IMR-90 (cell line): ENCODE measurements at regions not wholly inside any gene's neighbourhood (a gene's known extent, or its start where the extent isn't known, plus 50 kb on each side); places are given as distances from the start of the nearest gene placed in this dataset.
"Not testable (repeated sequence)": the region's sequence is repeated elsewhere in the genome, so short reads cannot be mapped to it uniquely, and the experiment has no call there.

ENCODE experiments used
- CHD1 ChIP-seq: IDR thresholded peaks from 2 replicates; pipeline ENCODE4 v1.6.1; 2012; ENCODE audit warnings: low read depth, low read length, improper control_type of control experiment
- MAZ ChIP-seq: IDR thresholded peaks from 2 replicates; pipeline ENCODE4 v1.6.1; 2012; ENCODE audit warnings: low read depth, mild to moderate bottlenecking, low read length, improper control_type of control experiment, moderate library complexity, borderline replicate concordance
- RFX5 ChIP-seq: IDR thresholded peaks from 2 replicates; pipeline ENCODE4 v1.8.0; 2012; ENCODE audit warnings: low read depth, mild to moderate bottlenecking, low read length, moderate library complexity
- TF ChIP-seq, protein P1 (sequence below): conservative IDR thresholded peaks from 2 replicates; pipeline ENCODE4 v1.5.1; 2012; ENCODE audit warnings: mild to moderate bottlenecking, low read depth, low read length, improper control_type of control experiment

DNA sequence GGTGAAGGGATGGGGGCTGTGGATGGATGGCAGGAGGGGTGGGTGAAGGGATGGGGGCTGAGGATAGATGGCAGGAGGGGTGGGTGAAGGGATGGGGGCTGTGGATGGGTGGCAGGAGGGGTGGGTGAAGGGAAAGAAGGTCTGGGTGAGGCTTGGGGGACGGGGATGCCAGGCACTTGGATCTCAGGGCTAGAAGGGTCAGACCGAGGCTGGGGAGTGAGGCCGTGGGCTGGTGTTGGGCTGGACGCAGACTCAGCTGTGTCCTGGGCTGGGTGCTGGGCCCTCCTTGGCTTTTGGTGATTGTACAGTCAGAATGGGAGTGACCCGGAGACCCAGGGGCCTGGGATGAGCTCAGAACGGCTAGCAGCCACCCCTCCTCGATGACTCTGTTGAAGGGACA, 192.4 kb downstream of the TMEM121 start:
- TF ChIP-seq, protein P1, sequence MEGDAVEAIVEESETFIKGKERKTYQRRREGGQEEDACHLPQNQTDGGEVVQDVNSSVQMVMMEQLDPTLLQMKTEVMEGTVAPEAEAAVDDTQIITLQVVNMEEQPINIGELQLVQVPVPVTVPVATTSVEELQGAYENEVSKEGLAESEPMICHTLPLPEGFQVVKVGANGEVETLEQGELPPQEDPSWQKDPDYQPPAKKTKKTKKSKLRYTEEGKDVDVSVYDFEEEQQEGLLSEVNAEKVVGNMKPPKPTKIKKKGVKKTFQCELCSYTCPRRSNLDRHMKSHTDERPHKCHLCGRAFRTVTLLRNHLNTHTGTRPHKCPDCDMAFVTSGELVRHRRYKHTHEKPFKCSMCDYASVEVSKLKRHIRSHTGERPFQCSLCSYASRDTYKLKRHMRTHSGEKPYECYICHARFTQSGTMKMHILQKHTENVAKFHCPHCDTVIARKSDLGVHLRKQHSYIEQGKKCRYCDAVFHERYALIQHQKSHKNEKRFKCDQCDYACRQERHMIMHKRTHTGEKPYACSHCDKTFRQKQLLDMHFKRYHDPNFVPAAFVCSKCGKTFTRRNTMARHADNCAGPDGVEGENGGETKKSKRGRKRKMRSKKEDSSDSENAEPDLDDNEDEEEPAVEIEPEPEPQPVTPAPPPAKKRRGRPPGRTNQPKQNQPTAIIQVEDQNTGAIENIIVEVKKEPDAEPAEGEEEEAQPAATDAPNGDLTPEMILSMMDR, result not testable (repeated sequence)
- TF ChIP-seq CHD1, MAZ, RFX5: not testable (repeated sequence)
